ENCODE measurements at regions not wholly inside any gene's neighbourhood (a gene's known extent, or its start where the extent isn't known, plus 50 kb on each side); places are given as distances from the start of the nearest gene placed in this dataset.
A peak's percentile ranks its signal among the peaks of the same experiment; 100 is the strongest.

GRCh38 chr5:82661933-82662332, 383.8 kb upstream of the RPS23 start:
- ATAC-seq (ENCODE audit: insufficient read depth, low FRiP score) (no peak), DNase-seq (no peak)
- no peaks in the 10 kb centered on the region for H3K9me3 ChIP-seq (ENCODE audit: control insufficient read depth in 4 of 4, insufficient read depth in 3 of 4, low read length in 3 of 4)
- no peak overlapping the region for H3K9ac ChIP-seq (ENCODE audit: insufficient read depth in 1 of 2, low read length in 2 of 2)
- TF ChIP-seq CTCF (IDR thresholded peaks at IDR 0.05; ENCODE audit: control extremely low read depth, extremely low read depth) = no peak
- H3K27ac ChIP-seq (ENCODE audit: low read depth in 1 of 2, low read length in 1 of 2) = no peak overlapping the region
- peaks cover 0 to 31% (median 0%) of the 10 kb centered on the region in 3 donors for H3K27me3 ChIP-seq (ENCODE audit: control insufficient read depth in 3 of 3, insufficient read depth in 3 of 3, low read length in 2 of 3)
- H3K4me1 ChIP-seq (ENCODE audit: control insufficient read depth in 5 of 5, insufficient read depth in 5 of 5, low read length in 5 of 5) = peaks cover 0 to 46% (median 5%) of the 10 kb centered on the region in 5 donors
- WGBS, 2 donors = 78 to 91% methylated on average over 1 of the region's 1 CpG
- no peak overlapping the region for H3K4me3 ChIP-seq
- no peaks in the 10 kb centered on the region for H3K36me3 ChIP-seq (ENCODE audit: control insufficient read depth in 4 of 4, insufficient read depth in 4 of 4, low read length in 4 of 4)

GRCh38 chr5:82661462-82661861, 383.3 kb upstream of the RPS23 start:
- Histone ChIP-seq H3K27me3 (ENCODE audit: control insufficient read depth in 3 of 3, insufficient read depth in 3 of 3, low read length in 2 of 3) (peaks cover 0 to 35% (median 0%) of the 10 kb centered on the region in 3 donors), H3K4me3 (no peak overlapping the region), H3K4me1 (ENCODE audit: control insufficient read depth in 5 of 5, insufficient read depth in 5 of 5, low read length in 5 of 5) (peaks cover 0 to 51% (median 5%) of the 10 kb centered on the region in 5 donors), H3K9ac (ENCODE audit: insufficient read depth in 1 of 2, low read length in 2 of 2) (no peak overlapping the region), H3K36me3 (ENCODE audit: control insufficient read depth in 4 of 4, insufficient read depth in 4 of 4, low read length in 4 of 4) (no peaks in the 10 kb centered on the region), H3K27ac (ENCODE audit: low read depth in 1 of 2, low read length in 1 of 2) (no peak overlapping the region), H3K9me3 (ENCODE audit: control insufficient read depth in 4 of 4, insufficient read depth in 3 of 4, low read length in 3 of 4) (no peaks in the 10 kb centered on the region)
- DNase-seq (no peak), ATAC-seq (ENCODE audit: insufficient read depth, low FRiP score) (peak; percentile 30)
- 60 to 79% methylated on average over 2 of the region's 2 CpGs for WGBS, 2 donors
- no peak for TF ChIP-seq CTCF (IDR thresholded peaks at IDR 0.05; ENCODE audit: control extremely low read depth, extremely low read depth)

GRCh38 chr5:82659115-82659514, 381.0 kb upstream of the RPS23 start:
- H3K27ac ChIP-seq (ENCODE audit: low read depth in 1 of 2, low read length in 1 of 2) = no peak overlapping the region
- no peak overlapping the region for H3K4me3 ChIP-seq
- H3K36me3 ChIP-seq (ENCODE audit: control insufficient read depth in 4 of 4, insufficient read depth in 4 of 4, low read length in 4 of 4) = no peaks in the 10 kb centered on the region
- peaks cover 0 to 68% (median 5%) of the 10 kb centered on the region in 5 donors for H3K4me1 ChIP-seq (ENCODE audit: control insufficient read depth in 5 of 5, insufficient read depth in 5 of 5, low read length in 5 of 5)
- no peaks in the 10 kb centered on the region for H3K9me3 ChIP-seq (ENCODE audit: control insufficient read depth in 4 of 4, insufficient read depth in 3 of 4, low read length in 3 of 4)
- DNase-seq (peak in 1 of 3 donors; percentile 51), ATAC-seq (ENCODE audit: insufficient read depth, low FRiP score) (no peak)
- peaks cover 0 to 46% (median 0%) of the 10 kb centered on the region in 3 donors for H3K27me3 ChIP-seq (ENCODE audit: control insufficient read depth in 3 of 3, insufficient read depth in 3 of 3, low read length in 2 of 3)
- H3K9ac ChIP-seq (ENCODE audit: insufficient read depth in 1 of 2, low read length in 2 of 2) = no peak overlapping the region
- WGBS, 2 donors = 45 to 74% methylated on average over 2 of the region's 2 CpGs
- no peak for TF ChIP-seq CTCF (IDR thresholded peaks at IDR 0.05; ENCODE audit: control extremely low read depth, extremely low read depth)
